A549 (cell line): ENCODE measurements at regions not wholly inside any gene's neighbourhood (a gene's known extent, or its start where the extent isn't known, plus 50 kb on each side); places are given as distances from the start of the nearest gene placed in this dataset.

Experiments
- ATAC-seq, 2 experiments: fragments of 200-7000 bp in 1 of 2; fragments of >200 bp in 1 of 2; cut with Nextera tagmentation in 1 of 2; cut with Tn5 transposase in 1 of 2; 3 replicates each; pipeline versions ENCODE4 v1.8.0 to v1.9.1; 2018 to 2020; ENCODE audit warnings: mild to moderate bottlenecking in 1 of 2, moderate library complexity in 1 of 2
- CTCF ChIA-PET: fragments of 300-600 bp; sonication (Branson Sonifier 250); formaldehyde crosslinking; extraction: SDS; loops from one replicate; lab custom pipeline; 2021; ENCODE audit warnings: antibody characterized with exemption, inconsistent platforms; lab: Yijun Ruan, JAX
- POLR2A ChIA-PET: fragments of 350-600 bp; formaldehyde crosslinking; extraction: SDS; loops from one replicate; lab custom pipeline; 2021; ENCODE audit warnings: antibody characterized with exemption, inconsistent platforms; lab: Yijun Ruan, JAX
- DNase-seq, 2 experiments: peaks; one replicate each; pipeline versions ENCODE4 v3.0.0 to v3.0.0-alpha.2; 2011 to 2016; ENCODE audit warnings: low read depth in 1 of 2, low spot score in 1 of 2
- FAIRE-seq: peaks from 2 replicates; lab custom pipeline; 2011; peaks lifted over from hg19 to GRCh38; lab: Jason Lieb, UNC
- H3K27ac ChIP-seq, 2 experiments: fragments of >200 bp; sonication (Bioruptor Twin); formaldehyde crosslinking; 3 replicates each; pipeline ENCODE4 v1.5.1; 2016 to 2017
- H3K4me1 ChIP-seq: fragments of >200 bp; sonication (Bioruptor Twin); formaldehyde crosslinking; 3 replicates; pipeline ENCODE4 v1.6.1; 2016
- H3K4me2 ChIP-seq: fragments of >200 bp; sonication (Bioruptor Twin); formaldehyde crosslinking; 3 replicates; pipeline ENCODE4 v1.6.1; 2016
- H3K4me3 ChIP-seq: fragments of >200 bp; sonication (Bioruptor Twin); formaldehyde crosslinking; 3 replicates; pipeline ENCODE4 v1.5.1; 2016
- H3K9me3 ChIP-seq: fragments of >200 bp; sonication (Bioruptor Twin); formaldehyde crosslinking; 3 replicates; pipeline ENCODE4 v1.6.1; 2016
- BCL3 ChIP-seq: fragments of >200 bp; sonication (Bioruptor Twin); formaldehyde crosslinking; IDR thresholded peaks from 3 replicates; pipeline ENCODE4 v1.6.1; 2016
- BHLHE40 ChIP-seq: IDR thresholded peaks from 2 replicates; pipeline ENCODE4 v1.6.1; 2012; ENCODE audit warnings: low read depth, low read length, inconsistent platforms
- CBX2 ChIP-seq: fragments of 200-600 bp; sonication (generic); IDR thresholded peaks from 2 replicates; pipeline ENCODE4 v1.6.1; 2016; ENCODE audit warnings: low read depth, mild to moderate bottlenecking, borderline replicate concordance
- EHMT2 ChIP-seq: fragments of 200-600 bp; sonication (generic); IDR thresholded peaks from 2 replicates; pipeline ENCODE4 v1.6.1; 2016; ENCODE audit warnings: antibody characterized with exemption, low read depth, mild to moderate bottlenecking, moderate library complexity
- ELK1 ChIP-seq: fragments of 150-350 bp; IDR thresholded peaks from 2 replicates; pipeline ENCODE4 v1.6.1; 2014; ENCODE audit warnings: low read depth, mild to moderate bottlenecking, low read length
- ESRRA ChIP-seq: fragments of 150-350 bp; IDR thresholded peaks from 2 replicates; pipeline ENCODE4 v1.6.1; 2014; ENCODE audit warnings: mild to moderate bottlenecking, low read length, borderline replicate concordance
- HMGXB4 ChIP-seq: fragments of 250-450 bp; sonication (Bioruptor Pico); IDR thresholded peaks from 2 replicates; pipeline ENCODE4 v1.5.0; 2021; ENCODE audit warnings: mild to moderate bottlenecking, moderate library complexity, borderline replicate concordance
- HOXA7 ChIP-seq: fragments of 250-450 bp; sonication (Bioruptor Pico); IDR thresholded peaks from 2 replicates; pipeline ENCODE4 v1.5.0; 2020; ENCODE audit warnings: mild to moderate bottlenecking, moderate library complexity
- HOXB5 ChIP-seq: fragments of 250-450 bp; sonication (Bioruptor Pico); IDR thresholded peaks from 2 replicates; pipeline ENCODE4 v1.5.0; 2020; ENCODE audit warnings: mild to moderate bottlenecking, moderate library complexity
- JUNB ChIP-seq: fragments of >200 bp; sonication (Bioruptor Twin); formaldehyde crosslinking; IDR thresholded peaks from 2 replicates; pipeline ENCODE4 v1.6.1; 2016
- NFE2L2 ChIP-seq: fragments of 150-350 bp; conservative IDR thresholded peaks from 2 replicates; pipeline ENCODE4 v1.6.1; 2014; ENCODE audit warnings: low read length
- RAD21 ChIP-seq, 2 experiments: fragments of >200 bp in 1 of 2; sonication (Bioruptor Twin) in 1 of 2; formaldehyde crosslinking in 1 of 2; IDR thresholded peaks in 1 of 2; conservative IDR thresholded peaks in 1 of 2; 2 replicates in 1 of 2; 3 replicates in 1 of 2; pipeline ENCODE4 v1.6.1; 2012 to 2018; ENCODE audit warnings: inconsistent platforms in 1 of 2
- RARB ChIP-seq: fragments of 250-450 bp; sonication (Bioruptor Pico); IDR thresholded peaks from 2 replicates; pipeline ENCODE4 v1.8.0; 2021; ENCODE audit warnings: mild to moderate bottlenecking, moderate library complexity
- REST ChIP-seq: fragments of 200-600 bp; sonication (generic); IDR thresholded peaks from 2 replicates; pipeline ENCODE4 v1.6.1; 2016; ENCODE audit warnings: antibody characterized with exemption, mild to moderate bottlenecking, moderate library complexity
- RFX5 ChIP-seq: fragments of 450-650 bp; IDR thresholded peaks from 2 replicates; pipeline ENCODE4 v1.7.1; 2014; ENCODE audit warnings: antibody characterized with exemption, mild to moderate bottlenecking, moderate library complexity
- RNF2 ChIP-seq: fragments of 200-600 bp; sonication (generic); IDR thresholded peaks from 2 replicates; pipeline ENCODE4 v1.6.1; 2016; ENCODE audit warnings: low read depth, mild to moderate bottlenecking, antibody characterized with exemption, moderate library complexity, borderline replicate concordance
- TP53 ChIP-seq: fragments of 250-450 bp; sonication (Bioruptor Pico); IDR thresholded peaks from 2 replicates; pipeline ENCODE4 v1.5.0; 2021; ENCODE audit warnings: mild to moderate bottlenecking, moderate library complexity
- USF2 ChIP-seq: fragments of 450-650 bp; IDR thresholded peaks from 2 replicates; pipeline ENCODE4 v1.6.1; 2014; ENCODE audit warnings: antibody characterized with exemption
- ZNF302 ChIP-seq: fragments of 250-450 bp; sonication (Bioruptor Pico); IDR thresholded peaks from 2 replicates; pipeline ENCODE4 v1.9.0; 2021; ENCODE audit warnings: inconsistent platforms, mild to moderate bottlenecking, moderate library complexity
- WGBS: methylation state at CpG from one replicate; pipeline ENCODE4 v1.1.6; 2017; ENCODE audit errors: missing lambda C conversion rate; 5-methylcytosine and 5-hydroxymethylcytosine counted together

- TF ChIP-seq REST (no peak), JUNB (no peak), BCL3 (no peak), HMGXB4 (CRISPR knock-in tag) (no peak), USF2 (no peak), HOXA7 (CRISPR knock-in tag) (no peak), ELK1 (no peak), RFX5 (no peak), TP53 (CRISPR knock-in tag) (no peak), HOXB5 (CRISPR knock-in tag) (no peak), NFE2L2 (no peak), ZNF302 (CRISPR knock-in tag) (no peak), RARB (CRISPR knock-in tag) (no peak)
Measured at GRCh38 chr4:23388699-23389395, 501.0 kb downstream of the PPARGC1A start (continued).

- Histone ChIP-seq H3K27ac (no peak overlapping the region), H3K4me2 (no peak overlapping the region), H3K9me3 (no peaks in the 10 kb centered on the region), H3K4me1 (no peaks in the 10 kb centered on the region), H3K4me3 (no peak overlapping the region)
- ChIA-PET CTCF (no interaction called here), POLR2A (no interaction called here)
- 51% methylated on average over 6 of the region's 6 CpGs for WGBS
- FAIRE-seq (no peak), DNase-seq (no peak), ATAC-seq (no peak)
- no peak for TF ChIP-seq CBX2
Measured at GRCh38 chr4:23388255-23388654, 501.6 kb downstream of the PPARGC1A start.

- Histone ChIP-seq H3K4me1 (no peaks in the 10 kb centered on the region), H3K4me3 (no peak overlapping the region), H3K9me3 (no peaks in the 10 kb centered on the region), H3K4me2 (no peak overlapping the region), H3K27ac (no peak overlapping the region)
- FAIRE-seq (no peak), ATAC-seq (no peak), DNase-seq (no peak)
- 74% methylated on average over 2 of the region's 2 CpGs for WGBS
- POLR2A ChIA-PET: no interaction called here
- CTCF ChIA-PET: no interaction called here
- TF ChIP-seq RAD21 (conservative IDR thresholded peaks at IDR 0.05 in 1 of 2, IDR thresholded peaks at IDR 0.05 in 1 of 2): no peak
- TF ChIP-seq REST: no peak
- TF ChIP-seq ELK1: no peak
- TF ChIP-seq ESRRA: no peak
- TF ChIP-seq BHLHE40: no peak
- no peak for TF ChIP-seq EHMT2
- TF ChIP-seq RNF2: no peak
Measured at GRCh38 chr4:23384741-23385140, 505.1 kb downstream of the PPARGC1A start.
